Left ventricle myocardium inferior (tissue), 1 donor: ENCODE measurements at regions not wholly inside any gene's neighbourhood (a gene's known extent, or its start where the extent isn't known, plus 50 kb on each side); places are given as distances from the start of the nearest gene placed in this dataset.

Source experiments
- DNase-seq: peaks from one replicate; pipeline ENCODE4 v3.0.0-alpha.2; 2020
- H3K27ac ChIP-seq: fragments of 200-600 bp; replicated peaks from 2 replicates; pipeline ENCODE4 v1.8.0; 2021
- H3K27me3 ChIP-seq: fragments of 200-600 bp; 2 replicates; pipeline ENCODE4 v1.8.0; 2021; ENCODE audit warnings: low read depth
- H3K36me3 ChIP-seq: fragments of 200-600 bp; 2 replicates; pipeline ENCODE4 v1.8.0; 2021
- H3K4me1 ChIP-seq: fragments of 200-600 bp; 2 replicates; pipeline ENCODE4 v1.8.0; 2021
- H3K4me3 ChIP-seq: fragments of 200-600 bp; 2 replicates; pipeline ENCODE4 v1.8.0; 2021; ENCODE audit warnings: mild to moderate bottlenecking, moderate library complexity
- H3K9me3 ChIP-seq: fragments of 200-600 bp; replicated peaks from 2 replicates; pipeline ENCODE4 v1.8.0; 2021
- CTCF ChIP-seq: fragments of 200-600 bp; IDR thresholded peaks from 2 replicates; pipeline ENCODE4 v1.8.0; 2021; ENCODE audit warnings: antibody characterized with exemption, mild to moderate bottlenecking, borderline replicate concordance
- intact Hi-C: fragments of 100-400 bp; cut with micrococcal nuclease; formaldehyde crosslinking; loops from one replicate; pipeline ENCODE4 v1.11.0; 2022
- donor health status: DM: no; HTN: yes; CAD: no; lungs with severe emphysema.

- no peak for DNase-seq
- Histone ChIP-seq H3K4me3 (no peak overlapping the region), H3K36me3 (no peaks in the 10 kb centered on the region), H3K27me3 (no peaks in the 10 kb centered on the region), H3K4me1 (peaks cover 14% of the 10 kb centered on the region), H3K9me3 (no peaks in the 10 kb centered on the region), H3K27ac (no peak overlapping the region)
- no peak for TF ChIP-seq CTCF
- intact Hi-C loops: no loop called here
Observed at GRCh38 chr6:124885171-124885570, 77.1 kb upstream of the RNF217 start.

GRCh38 chr6:124887872-124888580 lies 74.2 kb upstream of the RNF217 start:
- no peak for DNase-seq
- H3K4me1 ChIP-seq: no peaks in the 10 kb centered on the region
- intact Hi-C loops: no loop called here
- TF ChIP-seq CTCF: no peak
- H3K9me3 ChIP-seq: no peaks in the 10 kb centered on the region
- H3K36me3 ChIP-seq: no peaks in the 10 kb centered on the region
- H3K27ac ChIP-seq: no peak overlapping the region
- no peaks in the 10 kb centered on the region for H3K27me3 ChIP-seq
- no peak overlapping the region for H3K4me3 ChIP-seq

GRCh38 chr6:124888581-124889371 lies 73.5 kb upstream of the RNF217 start:
- no peak overlapping the region for H3K4me3 ChIP-seq
- H3K9me3 ChIP-seq: no peaks in the 10 kb centered on the region
- H3K27ac ChIP-seq: no peak overlapping the region
- no peak for TF ChIP-seq CTCF
- no peaks in the 10 kb centered on the region for H3K27me3 ChIP-seq
- intact Hi-C loops: no loop called here
- no peaks in the 10 kb centered on the region for H3K4me1 ChIP-seq
- H3K36me3 ChIP-seq: no peaks in the 10 kb centered on the region
- no peak for DNase-seq

DNA sequence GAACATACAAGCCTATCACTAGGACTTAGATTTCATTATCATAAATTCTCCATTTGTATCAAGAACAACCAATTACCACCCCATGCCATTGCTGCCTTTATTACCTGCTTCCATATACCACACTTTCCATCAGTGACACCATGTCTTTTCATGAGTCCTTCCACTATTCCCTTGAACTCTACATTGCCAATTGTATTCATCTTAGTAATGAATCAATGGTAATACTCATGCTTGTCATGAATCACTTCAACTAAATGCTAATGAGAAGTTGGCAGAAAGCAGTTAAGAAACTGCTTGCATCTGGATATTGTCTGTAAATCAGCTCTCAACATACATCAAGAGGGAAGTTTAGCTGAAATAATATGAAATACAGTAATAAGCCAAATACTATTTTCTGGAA lies 61.2 kb upstream of the RNF217 start:
- no peaks in the 10 kb centered on the region for H3K27me3 ChIP-seq
- no peak overlapping the region for H3K4me3 ChIP-seq
- H3K9me3 ChIP-seq: no peaks in the 10 kb centered on the region
- no peaks in the 10 kb centered on the region for H3K4me1 ChIP-seq
- H3K27ac ChIP-seq: no peak overlapping the region
- no peak for DNase-seq
- H3K36me3 ChIP-seq: no peaks in the 10 kb centered on the region
- intact Hi-C loops: no loop called here
- TF ChIP-seq CTCF: no peak

DNA sequence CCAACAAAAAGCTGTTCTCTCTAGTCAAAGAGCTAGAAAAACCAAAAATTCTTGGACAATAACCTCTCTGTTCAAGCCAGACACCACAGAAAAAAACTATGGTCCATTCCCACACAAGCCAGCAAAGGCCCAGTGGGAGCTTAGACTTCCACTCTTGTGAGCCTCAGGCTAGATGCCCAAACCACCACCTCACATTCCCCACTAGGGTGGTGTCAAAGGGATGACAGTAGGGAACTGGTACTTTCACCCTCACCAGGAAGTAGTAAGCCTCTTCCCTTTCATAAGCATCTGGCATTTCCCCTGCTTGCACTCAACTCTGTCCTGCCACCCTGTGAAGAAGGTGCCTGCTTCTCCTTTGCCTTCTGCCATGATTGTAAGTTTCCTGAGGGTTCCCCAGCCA lies 58.4 kb upstream of the RNF217 start:
- Histone ChIP-seq H3K27ac (no peak overlapping the region), H3K4me1 (no peaks in the 10 kb centered on the region), H3K9me3 (no peaks in the 10 kb centered on the region), H3K4me3 (no peak overlapping the region), H3K36me3 (no peaks in the 10 kb centered on the region), H3K27me3 (no peaks in the 10 kb centered on the region)
- intact Hi-C loops: no loop called here
- no peak for TF ChIP-seq CTCF
- DNase-seq: no peak
